Mucosa of descending colon (tissue), 3 donors: ENCODE measurements at regions not wholly inside any gene's neighbourhood (a gene's known extent, or its start where the extent isn't known, plus 50 kb on each side); places are given as distances from the start of the nearest gene placed in this dataset.
"Not testable (repeated sequence)": the region's sequence is repeated elsewhere in the genome, so short reads cannot be mapped to it uniquely, and the experiment has no call there.

Experiments used
- ATAC-seq: fragments of 200-7000 bp; cut with Tn5 transposase; one replicate; pipeline ENCODE4 v1.9.1; 2020; ENCODE audit warnings: mild to moderate bottlenecking, moderate library complexity
- DNase-seq, 3 donors: peaks; one replicate each; pipeline ENCODE4 v3.0.0-alpha.2; 2020
- H3K36me3 ChIP-seq: fragments of 200-600 bp; one replicate; pipeline ENCODE4 v1.8.0; 2021; ENCODE audit warnings: low read depth, mild to moderate bottlenecking
- H3K4me1 ChIP-seq: fragments of 200-600 bp; one replicate; pipeline ENCODE4 v1.8.0; 2021; ENCODE audit warnings: low read depth, mild to moderate bottlenecking
- H3K4me3 ChIP-seq: fragments of 200-600 bp; one replicate; pipeline ENCODE4 v1.8.0; 2021; ENCODE audit warnings: mild to moderate bottlenecking
- H3K9me3 ChIP-seq: fragments of 200-600 bp; one replicate; pipeline ENCODE4 v1.8.0; 2021; ENCODE audit warnings: mild to moderate bottlenecking
- intact Hi-C, 2 donors: fragments of 100-400 bp; cut with DNase I in 1 of 2; cut with micrococcal nuclease in 1 of 2; formaldehyde crosslinking; loops; one replicate each; pipeline versions ENCODE4 v1.11.0 to v1.11.1; 2022; cut with DNase I, micrococcal nuclease
- TF ChIP-seq, protein P1 (sequence below): fragments of 200-600 bp; IDR thresholded peaks from one replicate; pipeline ENCODE4 v1.8.0; 2022; ENCODE audit warnings: antibody characterized with exemption, mild to moderate bottlenecking
- donor health status: DM: no; HTN: no; CAD: no; lungs with moderate emphysema.
- donor health status: DM: no; HTN: no; CAD: no.
- donor health status: DM: no; HTN: yes; CAD: no.

DNA sequence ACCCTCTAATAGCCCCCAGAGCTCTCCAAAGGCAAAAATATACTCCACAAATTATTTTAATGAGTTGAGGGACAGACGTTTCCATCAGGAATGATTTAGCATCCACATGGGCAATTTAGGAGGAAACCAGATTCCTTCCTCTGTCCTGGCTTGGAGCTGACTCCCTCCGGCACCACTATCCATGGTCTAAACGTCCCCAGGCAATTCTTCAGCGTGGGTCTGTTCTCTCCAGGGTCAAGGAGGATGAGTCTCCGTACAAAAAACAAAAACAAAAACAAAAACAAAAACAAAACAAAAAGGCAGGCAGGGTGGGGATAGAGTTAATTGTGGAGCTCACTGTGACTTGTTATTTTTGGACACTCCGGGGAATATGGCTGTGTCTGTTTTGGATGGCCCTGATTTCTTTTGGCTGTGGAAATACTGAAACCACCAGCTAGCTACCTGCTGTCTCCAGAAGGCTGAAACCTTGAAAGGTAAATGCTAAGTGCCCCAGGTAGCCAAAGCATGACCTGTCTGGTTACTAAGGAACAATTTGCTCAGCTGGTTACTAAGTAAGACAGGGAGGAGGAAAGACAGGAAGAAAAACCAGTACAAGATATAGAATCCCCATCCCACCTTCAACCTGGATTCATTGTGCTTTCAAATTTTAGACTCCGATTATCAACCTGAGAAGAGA is 419.1 kb upstream of the LCORL start:
- TF ChIP-seq, protein P1, sequence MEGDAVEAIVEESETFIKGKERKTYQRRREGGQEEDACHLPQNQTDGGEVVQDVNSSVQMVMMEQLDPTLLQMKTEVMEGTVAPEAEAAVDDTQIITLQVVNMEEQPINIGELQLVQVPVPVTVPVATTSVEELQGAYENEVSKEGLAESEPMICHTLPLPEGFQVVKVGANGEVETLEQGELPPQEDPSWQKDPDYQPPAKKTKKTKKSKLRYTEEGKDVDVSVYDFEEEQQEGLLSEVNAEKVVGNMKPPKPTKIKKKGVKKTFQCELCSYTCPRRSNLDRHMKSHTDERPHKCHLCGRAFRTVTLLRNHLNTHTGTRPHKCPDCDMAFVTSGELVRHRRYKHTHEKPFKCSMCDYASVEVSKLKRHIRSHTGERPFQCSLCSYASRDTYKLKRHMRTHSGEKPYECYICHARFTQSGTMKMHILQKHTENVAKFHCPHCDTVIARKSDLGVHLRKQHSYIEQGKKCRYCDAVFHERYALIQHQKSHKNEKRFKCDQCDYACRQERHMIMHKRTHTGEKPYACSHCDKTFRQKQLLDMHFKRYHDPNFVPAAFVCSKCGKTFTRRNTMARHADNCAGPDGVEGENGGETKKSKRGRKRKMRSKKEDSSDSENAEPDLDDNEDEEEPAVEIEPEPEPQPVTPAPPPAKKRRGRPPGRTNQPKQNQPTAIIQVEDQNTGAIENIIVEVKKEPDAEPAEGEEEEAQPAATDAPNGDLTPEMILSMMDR, result no peak
- ATAC-seq, result no peak
- Histone ChIP-seq H3K9me3 (peaks cover 7% of the 10 kb centered on the region), H3K4me3 (no peak overlapping the region), H3K4me1 (no peaks in the 10 kb centered on the region), H3K36me3 (no peaks in the 10 kb centered on the region)
- no peak for DNase-seq
- intact Hi-C loops, result no loop called here

DNA sequence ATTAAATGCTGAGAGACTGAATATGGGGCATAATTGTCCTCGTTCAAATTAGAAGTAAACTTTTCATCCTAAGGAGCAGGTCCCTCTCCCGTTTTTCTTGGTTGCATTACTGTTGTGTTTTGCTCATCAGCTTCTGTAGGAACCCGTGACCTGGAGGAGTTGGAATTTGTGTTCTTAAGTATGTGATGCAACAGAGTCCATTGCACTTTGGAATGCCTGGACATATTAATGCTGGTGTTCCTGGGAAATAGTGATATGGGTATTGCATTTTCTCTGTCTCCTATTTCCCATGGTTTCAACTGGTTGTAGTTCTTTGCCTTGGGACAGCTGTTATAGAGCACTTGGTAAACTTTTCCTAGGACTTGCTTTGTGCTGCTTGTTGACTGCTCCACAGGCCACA is 417.8 kb upstream of the LCORL start:
- DNase-seq (no peak), ATAC-seq (no peak)
- Histone ChIP-seq H3K36me3 (no peaks in the 10 kb centered on the region), H3K9me3 (no peaks in the 10 kb centered on the region), H3K4me1 (no peaks in the 10 kb centered on the region), H3K4me3 (no peak overlapping the region)
- intact Hi-C loops, result no loop called here
- TF ChIP-seq, protein P1, result no peak

DNA sequence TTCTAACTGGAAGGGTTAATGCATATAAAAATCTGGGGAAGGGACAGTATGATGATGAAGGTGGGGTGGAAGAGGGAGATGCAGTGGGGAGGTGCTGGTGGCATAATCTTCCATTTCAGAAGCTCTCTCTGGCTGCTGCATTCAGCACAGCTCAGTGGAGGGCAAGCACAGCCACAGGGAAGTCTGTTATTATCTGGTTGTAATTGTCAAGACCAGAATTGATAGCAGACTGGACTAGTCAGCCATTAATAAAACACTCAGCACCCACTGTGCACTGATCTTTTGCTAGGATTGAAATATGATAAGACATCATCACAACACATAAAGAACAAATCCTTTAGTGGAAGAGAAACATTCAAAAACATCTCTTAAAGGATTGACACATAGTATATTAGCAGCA is 414.2 kb upstream of the LCORL start:
- intact Hi-C loops, result no loop called here
- no peak for ATAC-seq
- TF ChIP-seq, protein P1, result no peak

DNA sequence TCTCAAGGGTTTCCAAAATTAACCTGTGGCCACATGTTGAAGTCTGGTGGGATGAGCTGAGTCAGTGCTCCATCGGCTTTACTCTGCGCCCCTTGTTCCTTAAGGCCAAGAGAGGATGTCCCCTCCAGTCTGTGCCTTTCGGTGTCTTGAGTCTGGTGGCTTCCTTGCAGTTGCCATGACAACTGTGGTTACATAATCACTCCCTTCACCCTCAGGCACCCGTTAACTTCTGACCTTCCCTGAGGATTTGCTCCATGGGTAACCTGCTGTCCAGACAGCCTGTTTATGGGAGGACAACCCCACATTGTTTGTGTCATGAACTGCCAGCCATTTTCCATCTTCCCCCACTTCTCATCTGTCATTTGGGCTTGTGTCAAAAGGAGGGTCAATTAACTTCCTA is 401.1 kb upstream of the LCORL start:
- Histone ChIP-seq H3K4me1 (no peaks in the 10 kb centered on the region), H3K4me3 (no peak overlapping the region), H3K9me3 (no peaks in the 10 kb centered on the region), H3K36me3 (no peaks in the 10 kb centered on the region)
- TF ChIP-seq, protein P1, result no peak
- DNase-seq (no peak), ATAC-seq (no peak)
- intact Hi-C loops, result no loop called here

More for the DNA sequence above, 414.2 kb upstream of the LCORL start:
- no peaks in the 10 kb centered on the region for H3K36me3 ChIP-seq
- H3K4me3 ChIP-seq, result no peak overlapping the region
- no peaks in the 10 kb centered on the region for H3K9me3 ChIP-seq
- H3K4me1 ChIP-seq, result no peaks in the 10 kb centered on the region
- DNase-seq, result no peak

DNA sequence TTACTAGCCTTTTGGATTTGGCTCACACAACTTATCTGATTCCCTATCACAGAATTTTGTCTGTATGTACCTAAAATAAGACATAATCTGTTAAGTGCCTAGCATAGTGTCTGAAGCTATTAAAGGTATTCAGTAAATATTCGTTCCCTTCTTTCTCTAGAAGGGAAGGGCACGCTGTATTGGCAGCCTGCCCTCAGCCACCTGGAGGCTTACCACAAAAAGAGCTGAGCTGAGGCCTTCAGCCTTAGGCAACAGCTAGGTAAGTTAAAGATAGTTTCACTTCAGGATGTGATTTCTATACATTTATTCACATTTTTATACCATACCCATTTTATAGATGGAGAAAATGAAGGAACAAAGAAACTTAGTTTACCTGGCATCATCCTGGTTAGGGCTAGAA is 400.0 kb upstream of the LCORL start:
- intact Hi-C loops, result no loop called here
- Histone ChIP-seq H3K4me3 (no peak overlapping the region), H3K9me3 (no peaks in the 10 kb centered on the region), H3K36me3 (no peaks in the 10 kb centered on the region), H3K4me1 (no peaks in the 10 kb centered on the region)
- TF ChIP-seq, protein P1, result no peak
- no peak for DNase-seq
- no peak for ATAC-seq

DNA sequence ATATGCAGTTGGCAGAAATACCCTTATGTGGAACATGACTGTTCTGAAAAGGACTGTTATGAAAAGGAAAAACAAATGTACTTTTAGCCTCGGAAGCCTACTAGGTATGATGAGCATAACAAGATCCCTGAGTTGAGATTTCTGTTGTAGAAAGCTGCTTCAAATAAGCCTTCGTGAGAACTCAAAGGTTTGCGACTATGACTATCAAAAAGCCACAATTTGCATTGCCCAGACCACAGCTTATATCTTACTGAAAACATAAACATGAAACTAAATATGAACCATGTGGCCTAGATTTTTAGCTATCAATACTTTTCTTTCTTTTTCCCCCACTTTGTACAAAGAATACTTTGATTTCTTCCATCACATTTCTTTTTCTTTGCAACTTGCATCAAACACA is 398.2 kb upstream of the LCORL start:
- ATAC-seq (no peak), DNase-seq (no peak)
- H3K9me3 ChIP-seq, result no peaks in the 10 kb centered on the region
- TF ChIP-seq, protein P1, result no peak
- no peaks in the 10 kb centered on the region for H3K36me3 ChIP-seq
- no peaks in the 10 kb centered on the region for H3K4me1 ChIP-seq
- H3K4me3 ChIP-seq, result no peak overlapping the region
- intact Hi-C loops, result no loop called here

DNA sequence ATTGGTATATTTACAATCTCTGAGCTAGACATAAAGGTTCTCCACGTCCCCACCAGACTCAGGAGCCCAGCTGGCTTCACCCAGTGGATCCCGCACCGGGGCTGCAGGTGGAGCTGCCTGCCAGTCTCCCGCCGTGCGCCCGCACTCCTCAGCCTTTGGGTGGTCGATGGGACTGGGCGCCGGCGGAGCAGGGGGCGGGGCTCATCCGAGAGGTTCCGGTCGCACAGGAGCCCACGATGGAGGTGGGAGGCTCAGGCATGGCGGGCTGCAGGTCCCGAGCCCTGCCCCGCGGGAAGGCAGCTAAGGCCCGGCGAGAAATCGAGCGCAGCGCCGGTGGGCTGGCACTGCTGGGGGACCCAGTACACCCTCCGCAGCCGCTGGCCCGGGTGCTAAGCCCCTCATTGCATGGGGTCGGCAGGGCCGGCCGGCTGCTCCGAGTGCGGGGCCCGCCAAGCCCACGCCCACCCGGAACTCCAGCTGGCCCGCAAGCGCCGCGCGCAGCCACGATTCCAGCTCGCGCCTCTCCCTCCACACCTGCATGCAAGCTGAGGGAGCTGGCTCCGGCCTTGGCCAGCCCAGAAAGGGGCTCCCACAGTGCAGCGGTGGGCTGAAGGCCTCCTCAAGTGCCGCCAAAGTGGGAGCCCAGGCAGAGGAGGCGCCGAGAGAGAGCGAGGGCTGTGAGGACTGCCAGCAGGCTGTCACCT is 396.8 kb upstream of the LCORL start:
- DNase-seq, intact Hi-C loops, H3K4me3 ChIP-seq, H3K36me3 ChIP-seq, H3K4me1 ChIP-seq, H3K9me3 ChIP-seq, ATAC-seq: not testable (repeated sequence)

DNA sequence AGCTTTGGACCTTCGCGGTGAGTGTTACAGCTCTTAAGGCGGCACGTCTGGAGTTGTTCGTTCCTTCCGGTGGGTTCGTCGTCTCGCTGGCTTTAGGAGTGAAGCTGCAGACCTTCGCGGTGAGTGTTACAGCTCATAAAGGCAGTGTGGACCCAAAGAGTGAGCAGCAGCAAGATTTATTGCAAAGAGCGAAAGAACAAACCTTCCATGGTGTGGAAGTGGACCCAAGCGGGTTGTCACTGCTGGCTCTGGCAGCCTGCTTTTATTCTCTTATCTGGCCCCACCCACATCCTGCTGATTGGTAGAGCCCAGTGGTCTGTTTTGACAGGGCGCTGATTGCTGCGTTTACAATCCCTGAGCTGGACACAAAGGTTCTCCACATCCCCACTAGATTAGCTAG is 396.1 kb upstream of the LCORL start:
- ATAC-seq, H3K4me3 ChIP-seq, H3K9me3 ChIP-seq, DNase-seq, H3K4me1 ChIP-seq, intact Hi-C loops, H3K36me3 ChIP-seq: not testable (repeated sequence)
